GM19328 (cell line): ENCODE measurements at regions not wholly inside any gene's neighbourhood (a gene's known extent, or its start where the extent isn't known, plus 50 kb on each side); places are given as distances from the start of the nearest gene placed in this dataset.

Source experiments
- ATAC-seq: cut with Tn5 transposase; IDR thresholded peaks from one replicate; pipeline ENCODE4 v1.9.1; 2021; ENCODE audit warnings: mild to moderate bottlenecking, moderate library complexity; ENCODE audit not compliant: unreplicated experiment

GRCh38 chr2:235244255-235245220, 249.3 kb upstream of the AGAP1 start:
- no peak for ATAC-seq

GRCh38 chr2:235247001-235247400, 246.8 kb upstream of the AGAP1 start:
- no peak for ATAC-seq

- no peak for ATAC-seq
Measured at GRCh38 chr2:235255693-235256092, 238.2 kb upstream of the AGAP1 start.

- ATAC-seq, result no peak
Measured at GRCh38 chr2:235257590-235257989, 236.3 kb upstream of the AGAP1 start.

GRCh38 chr2:235262750-235263149, 231.1 kb upstream of the AGAP1 start:
- no peak for ATAC-seq

GRCh38 chr2:235263205-235264120, 230.4 kb upstream of the AGAP1 start:
- ATAC-seq, result no peak

GRCh38 chr2:235264121-235264493, 229.7 kb upstream of the AGAP1 start:
- ATAC-seq, result no peak

GRCh38 chr2:235264512-235264911, 229.3 kb upstream of the AGAP1 start:
- no peak for ATAC-seq

GRCh38 chr2:235265348-235265965, 228.4 kb upstream of the AGAP1 start:
- ATAC-seq, result no peak

GRCh38 chr2:235267251-235267650, 226.6 kb upstream of the AGAP1 start:
- no peak for ATAC-seq

- no peak for ATAC-seq
Measured at GRCh38 chr2:235268535-235268934, 225.3 kb upstream of the AGAP1 start.

- ATAC-seq, result no peak
Measured at GRCh38 chr2:235270291-235270690, 223.6 kb upstream of the AGAP1 start.

GRCh38 chr2:235270956-235271355, 222.9 kb upstream of the AGAP1 start:
- peak; percentile 81 for ATAC-seq

- no peak for ATAC-seq
Measured at GRCh38 chr2:235271936-235272335, 221.9 kb upstream of the AGAP1 start.

- no peak for ATAC-seq
Measured at GRCh38 chr2:235274023-235274422, 219.8 kb upstream of the AGAP1 start.

- ATAC-seq, result no peak
Measured at GRCh38 chr2:235277485-235277884, 216.4 kb upstream of the AGAP1 start.

- ATAC-seq, result no peak
Measured at GRCh38 chr2:235278771-235279355, 215.0 kb upstream of the AGAP1 start.

GRCh38 chr2:235279965-235280364, 213.9 kb upstream of the AGAP1 start:
- ATAC-seq, result no peak

- ATAC-seq, result no peak
Measured at GRCh38 chr2:235283246-235283645, 210.6 kb upstream of the AGAP1 start.

- ATAC-seq, result no peak
Measured at GRCh38 chr2:235286622-235287374, 207.0 kb upstream of the AGAP1 start.
